Caco-2 (cell line): ENCODE measurements at regions not wholly inside any gene's neighbourhood (a gene's known extent, or its start where the extent isn't known, plus 50 kb on each side); places are given as distances from the start of the nearest gene placed in this dataset.

Source experiments
- BruUV-seq: library from RNA; stranded (reverse); fragments of 400-500 nt; replicated peaks from 2 replicates; lab custom pipeline; 2021; lab: Mats Ljungman, UMichigan
- CTCF ChIA-PET: fragments of 300-600 bp; sonication (Branson Sonifier 250); formaldehyde crosslinking; loops from one replicate; lab custom pipeline; 2022; ENCODE audit warnings: antibody characterized with exemption; lab: Charles Lee
- POLR2A ChIA-PET: fragments of 300-600 bp; sonication (Branson Sonifier 250); formaldehyde crosslinking; loops from one replicate; lab custom pipeline; 2022; ENCODE audit warnings: antibody characterized with exemption; lab: Charles Lee
- DNase-seq, 2 experiments: peaks; one replicate each; pipeline versions ENCODE4 v3.0.0 to v3.0.0-alpha.2; 2020 to 2022
- H3K27me3 ChIP-seq: replicated peaks from 2 replicates; pipeline ENCODE4 v1.6.0; 2011; ENCODE audit warnings: low read length; ENCODE audit not compliant: control insufficient read depth, insufficient read depth
- H3K36me3 ChIP-seq: 2 replicates; pipeline ENCODE4 v1.5.1; 2011; ENCODE audit warnings: low read length; ENCODE audit not compliant: control insufficient read depth, insufficient read depth
- H3K4me1 ChIP-seq: fragments of 250-450 bp; sonication (Bioruptor Pico); 2 replicates; pipeline ENCODE4 v1.5.1; 2020; ENCODE audit warnings: mild to moderate bottlenecking
- H3K4me3 ChIP-seq: 2 replicates; pipeline ENCODE4 v1.5.1; 2011; ENCODE audit warnings: low read depth, mild to moderate bottlenecking, control low read depth, low read length
- H3K9me3 ChIP-seq: fragments of 250-450 bp; sonication (Bioruptor Pico); 2 replicates; pipeline ENCODE4 v1.5.1; 2020; ENCODE audit warnings: mild to moderate bottlenecking, moderate library complexity
- H3K27ac Mint-ChIP-seq: one replicate; pipeline ENCODE4 v1.8.0; 2022; ENCODE audit warnings: mixed read lengths; ENCODE audit not compliant: unreplicated experiment
- H3K27me3 Mint-ChIP-seq: one replicate; pipeline ENCODE4 v1.8.0; 2022; ENCODE audit warnings: mixed read lengths; ENCODE audit not compliant: insufficient read depth, unreplicated experiment
- H3K36me3 Mint-ChIP-seq: one replicate; pipeline ENCODE4 v1.8.0; 2022; ENCODE audit warnings: mild to moderate bottlenecking, mixed read lengths; ENCODE audit not compliant: insufficient read depth, unreplicated experiment
- H3K4me1 Mint-ChIP-seq: one replicate; pipeline ENCODE4 v1.8.0; 2022; ENCODE audit warnings: low read depth, mixed read lengths; ENCODE audit not compliant: unreplicated experiment
- H3K4me3 Mint-ChIP-seq: one replicate; pipeline ENCODE4 v1.8.0; 2022; ENCODE audit warnings: mild to moderate bottlenecking, moderate library complexity, mixed read lengths; ENCODE audit not compliant: unreplicated experiment
- H3K9me3 Mint-ChIP-seq: one replicate; pipeline ENCODE4 v1.8.0; 2022; ENCODE audit warnings: mixed read lengths; ENCODE audit not compliant: unreplicated experiment
- intact Hi-C: fragments of 100-400 bp; cut with micrococcal nuclease; formaldehyde crosslinking; loops from one replicate; pipeline ENCODE4 v1.10.0; 2022; ENCODE audit not compliant: unreplicated experiment
- TF ChIP-seq, protein P1 (sequence below), 2 experiments: fragments of 200-600 bp in 1 of 2; IDR thresholded peaks; 1 replicate in 1 of 2; 2 replicates in 1 of 2; pipeline versions ENCODE4 v1.5.1 to v1.8.0; 2011 to 2022; ENCODE audit warnings: antibody characterized with exemption in 1 of 2, control low read depth in 1 of 2, inconsistent platforms in 1 of 2, low read depth in 1 of 2, low read length in 1 of 2, mild to moderate bottlenecking in 1 of 2, moderate library complexity in 1 of 2; ENCODE audit not compliant: insufficient read depth in 1 of 2, severe bottlenecking in 1 of 2, unreplicated experiment in 1 of 2

DNA sequence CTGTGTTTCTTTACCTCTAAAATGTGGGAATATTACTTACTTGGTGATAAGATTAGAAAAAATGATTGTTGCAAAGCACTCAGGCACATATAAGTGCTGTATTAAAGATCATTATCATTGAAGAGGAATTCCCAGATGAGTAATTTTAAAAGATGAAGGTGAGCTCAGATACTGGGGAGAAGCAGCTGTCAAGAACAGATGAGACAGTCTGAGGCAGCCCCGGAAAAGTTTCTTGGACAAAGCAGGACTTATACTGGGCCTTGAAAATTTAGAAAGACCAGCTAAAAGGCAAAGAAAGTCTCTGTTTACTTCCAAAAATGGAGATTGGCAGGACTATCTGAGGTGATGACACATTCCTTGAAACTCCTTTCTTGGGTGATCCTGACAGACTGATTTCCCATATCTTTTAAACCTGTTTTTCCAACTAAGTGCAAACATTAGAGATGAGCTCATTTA is 93.8 kb upstream of the MARCKS start:
- Mint-ChIP-seq H3K4me1 (peaks cover 22% of the 10 kb centered on the region), H3K4me3 (peak overlapping the region; percentile 51), H3K27ac (peak overlapping the region; percentile 89), H3K36me3 (peaks cover 14% of the 10 kb centered on the region), H3K9me3 (no peaks in the 10 kb centered on the region), H3K27me3 (no peaks in the 10 kb centered on the region)
- CTCF ChIA-PET, result interaction anchor here (0.7 to 1.3 kb wide), 4 partner anchors 14 to 883 kb away, joined by 3 to 7 read pairs (median 4); no protein-coding TSS in a partner anchor
- peaks cover 25% of the 10 kb centered on the region for H3K4me1 ChIP-seq
- intact Hi-C loops, result no loop called here
- no peaks in the 10 kb centered on the region for H3K27me3 ChIP-seq
- H3K36me3 ChIP-seq, result no peaks in the 10 kb centered on the region
- no peaks in the 10 kb centered on the region for H3K9me3 ChIP-seq
- peak; percentile 19 to 46 for DNase-seq
- BruUV-seq, result no TSS peak
- TF ChIP-seq, protein P1, sequence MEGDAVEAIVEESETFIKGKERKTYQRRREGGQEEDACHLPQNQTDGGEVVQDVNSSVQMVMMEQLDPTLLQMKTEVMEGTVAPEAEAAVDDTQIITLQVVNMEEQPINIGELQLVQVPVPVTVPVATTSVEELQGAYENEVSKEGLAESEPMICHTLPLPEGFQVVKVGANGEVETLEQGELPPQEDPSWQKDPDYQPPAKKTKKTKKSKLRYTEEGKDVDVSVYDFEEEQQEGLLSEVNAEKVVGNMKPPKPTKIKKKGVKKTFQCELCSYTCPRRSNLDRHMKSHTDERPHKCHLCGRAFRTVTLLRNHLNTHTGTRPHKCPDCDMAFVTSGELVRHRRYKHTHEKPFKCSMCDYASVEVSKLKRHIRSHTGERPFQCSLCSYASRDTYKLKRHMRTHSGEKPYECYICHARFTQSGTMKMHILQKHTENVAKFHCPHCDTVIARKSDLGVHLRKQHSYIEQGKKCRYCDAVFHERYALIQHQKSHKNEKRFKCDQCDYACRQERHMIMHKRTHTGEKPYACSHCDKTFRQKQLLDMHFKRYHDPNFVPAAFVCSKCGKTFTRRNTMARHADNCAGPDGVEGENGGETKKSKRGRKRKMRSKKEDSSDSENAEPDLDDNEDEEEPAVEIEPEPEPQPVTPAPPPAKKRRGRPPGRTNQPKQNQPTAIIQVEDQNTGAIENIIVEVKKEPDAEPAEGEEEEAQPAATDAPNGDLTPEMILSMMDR (IDR thresholded peaks at IDR 0.05; ENCODE audit: insufficient read depth in 1 of 2, low read depth in 1 of 2, low read length in 1 of 2, severe bottlenecking in 1 of 2, unreplicated experiment in 1 of 2), result no peak
- POLR2A ChIA-PET, result interaction anchor here (0.6 kb wide), 1 partner anchor 92 kb away, joined by 3 read pairs; no protein-coding TSS in a partner anchor
- no peak overlapping the region for H3K4me3 ChIP-seq

DNA sequence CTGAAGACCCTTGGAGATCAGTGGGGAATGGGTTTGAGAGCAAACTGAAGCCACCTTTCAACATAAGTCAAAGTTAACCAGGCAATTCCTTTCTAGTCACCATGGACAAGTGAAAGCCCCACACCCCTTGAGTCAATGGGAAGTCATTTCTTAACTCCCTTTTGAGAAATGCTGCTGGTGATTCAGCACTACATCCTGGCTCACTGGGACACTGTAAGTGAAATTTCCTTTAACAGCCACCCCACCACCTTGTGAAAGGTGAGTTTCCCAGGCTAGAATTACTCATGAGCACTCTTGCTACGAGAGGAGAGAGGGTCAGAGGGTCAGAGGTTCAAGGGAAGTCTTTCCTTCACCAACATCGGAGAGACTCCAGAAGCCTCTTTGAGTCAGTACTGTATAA is 93.3 kb upstream of the MARCKS start:
- H3K4me3 ChIP-seq, result no peak overlapping the region
- Mint-ChIP-seq H3K27ac (peak overlapping the region; percentile 89), H3K36me3 (peaks cover 14% of the 10 kb centered on the region), H3K4me3 (peak overlapping the region; percentile 51), H3K4me1 (peaks cover 18% of the 10 kb centered on the region), H3K27me3 (no peaks in the 10 kb centered on the region), H3K9me3 (no peaks in the 10 kb centered on the region)
- DNase-seq, result peak; percentile 22 to 30
- intact Hi-C loops, result no loop called here
- peaks cover 22% of the 10 kb centered on the region for H3K4me1 ChIP-seq
- ChIA-PET POLR2A (no interaction called here), CTCF (interaction anchor here (0.7 to 1.3 kb wide), 3 partner anchors 13 to 115 kb away, joined by 3 to 7 read pairs (median 4); no protein-coding TSS in a partner anchor)
- no TSS peak for BruUV-seq
- TF ChIP-seq, protein P1 (IDR thresholded peaks at IDR 0.05; ENCODE audit: insufficient read depth in 1 of 2, low read depth in 1 of 2, low read length in 1 of 2, severe bottlenecking in 1 of 2, unreplicated experiment in 1 of 2), result no peak
- H3K36me3 ChIP-seq, result no peaks in the 10 kb centered on the region
- no peaks in the 10 kb centered on the region for H3K27me3 ChIP-seq
- H3K9me3 ChIP-seq, result no peaks in the 10 kb centered on the region

DNA sequence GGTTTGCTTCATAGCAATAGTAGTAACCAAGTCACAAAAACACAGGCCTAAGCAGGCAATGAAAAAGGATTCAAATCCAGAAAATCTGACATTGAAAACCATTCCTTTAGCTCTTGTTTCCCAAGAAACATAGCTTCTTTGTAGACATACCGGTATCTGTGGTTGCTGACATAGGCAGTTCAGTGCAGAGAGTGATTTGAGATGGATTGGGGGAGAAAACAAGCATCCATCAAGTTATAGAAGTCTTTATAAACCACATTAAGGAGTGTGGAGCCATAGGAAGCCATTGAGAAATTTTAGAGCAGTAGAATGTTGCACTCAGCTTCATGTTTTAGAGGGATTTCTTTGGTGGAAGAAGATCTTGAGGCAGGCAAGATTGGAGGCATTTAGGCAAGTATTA is 91.2 kb upstream of the MARCKS start:
- no peak overlapping the region for H3K4me3 Mint-ChIP-seq
- intact Hi-C loops, result no loop called here
- DNase-seq, result no peak
- H3K9me3 Mint-ChIP-seq, result no peaks in the 10 kb centered on the region
- ChIA-PET POLR2A (no interaction called here), CTCF (no interaction called here)
- no peaks in the 10 kb centered on the region for H3K27me3 ChIP-seq
- no peaks in the 10 kb centered on the region for H3K9me3 ChIP-seq
- H3K4me1 ChIP-seq, result peaks cover 17% of the 10 kb centered on the region
- TF ChIP-seq, protein P1 (IDR thresholded peaks at IDR 0.05; ENCODE audit: insufficient read depth in 1 of 2, low read depth in 1 of 2, low read length in 1 of 2, severe bottlenecking in 1 of 2, unreplicated experiment in 1 of 2), result no peak
- no peak overlapping the region for H3K27ac Mint-ChIP-seq
- no peaks in the 10 kb centered on the region for H3K27me3 Mint-ChIP-seq
- BruUV-seq, result no TSS peak
- H3K36me3 Mint-ChIP-seq, result peaks cover 14% of the 10 kb centered on the region
- H3K36me3 ChIP-seq, result no peaks in the 10 kb centered on the region
- H3K4me1 Mint-ChIP-seq, result peaks cover 21% of the 10 kb centered on the region
- H3K4me3 ChIP-seq, result no peak overlapping the region
